GM18517 (cell line): ENCODE measurements at regions not wholly inside any gene's neighbourhood (a gene's known extent, or its start where the extent isn't known, plus 50 kb on each side); places are given as distances from the start of the nearest gene placed in this dataset.
"Not testable (repeated sequence)": the region's sequence is repeated elsewhere in the genome, so short reads cannot be mapped to it uniquely, and the experiment has no call there.

Source experiments
- ATAC-seq: cut with Tn5 transposase; IDR thresholded peaks from one replicate; pipeline ENCODE4 v1.9.1; 2021; ENCODE audit warnings: mild to moderate bottlenecking, moderate library complexity; ENCODE audit not compliant: unreplicated experiment

GRCh38 chr12:28973491-28973890 is 175.6 kb upstream of the FAR2 start:
- no peak for ATAC-seq

- no peak for ATAC-seq
Measured at GRCh38 chr12:28974166-28974565, 174.9 kb upstream of the FAR2 start.

- no peak for ATAC-seq
Measured at GRCh38 chr12:28974883-28975282, 174.2 kb upstream of the FAR2 start.

DNA sequence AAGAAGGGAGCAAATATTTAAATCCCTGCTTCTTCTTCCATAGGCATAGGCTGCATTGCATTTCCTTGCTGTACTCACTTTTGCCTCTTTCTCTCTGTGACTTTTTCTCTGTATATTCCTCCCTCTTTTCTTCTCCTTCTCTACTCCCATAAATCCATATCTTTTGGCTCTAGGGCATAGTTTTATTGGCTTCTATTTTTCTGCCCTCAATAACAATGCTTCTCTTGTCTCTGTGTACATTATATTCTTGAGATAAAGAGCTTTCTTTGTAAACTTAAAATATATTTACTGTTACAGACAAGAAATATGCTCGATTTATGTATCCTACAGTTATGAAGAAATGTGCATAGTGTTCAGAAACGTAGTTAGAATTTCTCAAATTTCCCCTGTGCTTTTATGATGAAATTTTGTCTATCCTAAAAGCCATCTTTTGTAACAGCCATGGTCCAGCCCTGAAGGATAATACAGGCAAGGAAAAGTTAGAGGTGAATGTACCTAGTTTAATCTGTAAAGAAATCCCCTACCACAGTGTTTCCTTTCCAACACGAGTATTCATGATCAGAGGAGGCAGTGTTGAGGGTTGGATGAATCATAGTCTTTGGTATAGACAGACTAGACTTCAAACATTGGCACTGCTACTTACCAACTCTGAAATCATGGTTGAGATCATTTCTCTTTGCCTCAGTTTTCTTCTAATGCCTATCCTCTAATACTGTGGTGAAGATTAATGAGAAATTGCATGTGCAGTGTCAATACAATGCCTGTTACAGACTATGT is 173.3 kb upstream of the FAR2 start:
- ATAC-seq, result no peak

GRCh38 chr12:28980436-28980835 is 168.6 kb upstream of the FAR2 start:
- no peak for ATAC-seq

DNA sequence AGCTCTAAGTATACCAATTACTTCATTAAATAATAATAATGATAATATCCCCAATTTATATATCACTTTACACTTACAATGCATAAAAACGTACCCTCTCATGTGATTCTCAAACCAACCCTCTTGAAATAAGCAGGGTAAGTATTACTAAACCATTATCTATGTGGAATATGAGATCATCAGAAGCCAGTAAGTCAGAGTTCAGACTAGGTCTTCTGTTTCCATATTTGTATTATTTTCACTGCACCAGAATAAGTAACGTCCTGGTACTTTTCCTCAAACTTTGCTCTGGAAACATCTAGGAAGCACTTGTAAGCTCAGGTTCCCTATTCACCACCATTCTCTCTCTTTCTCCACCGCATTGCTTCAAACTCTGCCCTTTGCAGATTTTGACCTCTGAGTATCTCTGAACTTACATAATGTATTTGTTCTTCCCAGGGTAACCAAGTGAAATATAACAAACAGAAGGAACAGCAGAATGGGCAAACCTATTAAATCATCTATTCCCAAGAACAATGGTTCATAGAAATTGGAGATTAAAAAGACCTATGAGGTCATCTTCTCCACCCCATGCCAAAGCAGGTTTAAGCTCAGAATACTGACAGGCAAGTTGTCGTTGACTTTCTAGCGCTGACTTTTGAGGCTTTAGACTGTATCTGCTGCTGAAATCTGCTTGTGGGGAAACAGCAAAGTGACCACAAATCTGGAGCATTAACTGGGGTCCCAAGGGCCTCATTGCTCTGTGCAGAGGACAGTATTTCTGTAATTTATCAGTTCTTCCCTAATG is 161.3 kb upstream of the FAR2 start:
- ATAC-seq, result no peak

DNA sequence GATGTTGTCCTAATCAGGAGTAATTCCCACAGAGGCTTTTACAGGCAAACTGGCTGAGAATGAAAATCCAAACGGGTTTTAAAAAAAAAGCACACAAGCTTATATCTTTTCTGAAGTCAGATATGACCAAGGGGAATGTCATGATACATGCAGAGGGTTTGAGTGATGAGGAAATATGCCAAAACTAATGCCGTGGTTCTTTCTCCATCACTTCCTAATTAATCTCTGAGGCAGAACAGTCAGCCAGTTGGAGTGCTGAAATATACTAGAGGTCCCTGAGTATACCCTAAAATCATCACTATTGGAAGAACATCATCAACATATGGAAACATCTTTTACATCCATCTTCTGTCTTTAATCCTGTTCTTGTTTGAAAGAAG is 160.8 kb upstream of the FAR2 start:
- ATAC-seq, result no peak

DNA sequence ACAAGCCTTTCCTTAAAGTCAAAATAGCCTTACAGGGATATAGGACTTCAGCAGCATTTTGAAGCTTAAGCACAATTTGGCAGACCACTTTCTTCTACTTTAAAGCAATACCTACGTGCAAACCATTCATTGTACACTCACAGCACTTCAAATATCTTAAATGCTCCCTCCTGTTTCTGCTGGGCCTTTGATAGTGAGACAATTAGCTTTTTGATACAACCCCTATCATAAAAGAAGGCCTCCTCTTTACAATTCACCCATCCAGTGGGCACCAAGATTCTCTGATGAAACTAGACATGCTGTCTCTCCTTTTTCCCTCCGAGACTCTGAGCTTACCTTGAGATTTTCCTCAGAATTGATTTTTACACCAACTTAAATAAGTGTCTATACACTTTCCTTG is 157.5 kb upstream of the FAR2 start:
- ATAC-seq, result no peak

DNA sequence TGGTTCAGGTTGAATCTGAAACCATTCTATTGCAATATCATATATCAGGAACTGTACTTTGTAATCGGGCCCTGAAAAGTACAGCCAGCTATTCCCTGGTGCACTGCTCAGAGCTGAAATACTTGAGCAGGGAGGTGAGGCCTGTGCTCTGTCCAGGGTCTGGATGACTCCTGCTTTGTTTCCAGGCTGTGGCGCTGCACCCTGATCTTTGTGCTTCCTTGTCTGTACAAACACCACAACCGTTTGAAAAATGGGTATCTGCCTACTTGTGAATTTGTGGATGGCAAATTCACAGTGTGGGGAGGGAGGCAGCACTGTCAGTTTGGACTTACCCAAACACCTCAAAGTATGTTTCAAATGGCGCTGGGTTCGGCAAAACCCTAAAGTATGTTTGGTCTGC is 155.4 kb upstream of the FAR2 start:
- no peak for ATAC-seq

GRCh38 chr12:28994179-28994715 is 154.8 kb upstream of the FAR2 start:
- ATAC-seq, result no peak

GRCh38 chr12:28996688-28997087 is 152.4 kb upstream of the FAR2 start:
- no peak for ATAC-seq

DNA sequence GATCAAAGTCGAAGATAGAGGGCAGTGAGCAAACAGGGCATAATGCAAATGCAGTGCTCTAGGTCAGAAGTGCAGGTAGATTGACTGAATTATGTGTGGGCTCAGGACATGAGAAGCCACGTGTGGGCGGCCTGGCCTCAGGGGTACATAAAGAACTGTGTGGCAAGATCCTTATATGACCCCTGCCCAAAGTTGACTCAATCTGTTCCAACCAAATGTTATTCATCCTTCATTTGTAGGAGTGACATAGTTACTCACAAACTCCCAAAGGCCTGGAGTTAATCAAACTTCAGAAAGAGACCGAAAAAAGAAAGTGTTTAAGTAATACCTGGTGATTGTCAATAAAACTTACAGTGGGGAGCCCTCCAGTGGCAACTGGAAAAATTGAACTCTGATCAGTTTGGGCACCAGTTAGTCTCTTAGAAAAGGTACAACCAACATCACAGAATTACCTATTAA is 150.4 kb upstream of the FAR2 start:
- ATAC-seq, result no peak

DNA sequence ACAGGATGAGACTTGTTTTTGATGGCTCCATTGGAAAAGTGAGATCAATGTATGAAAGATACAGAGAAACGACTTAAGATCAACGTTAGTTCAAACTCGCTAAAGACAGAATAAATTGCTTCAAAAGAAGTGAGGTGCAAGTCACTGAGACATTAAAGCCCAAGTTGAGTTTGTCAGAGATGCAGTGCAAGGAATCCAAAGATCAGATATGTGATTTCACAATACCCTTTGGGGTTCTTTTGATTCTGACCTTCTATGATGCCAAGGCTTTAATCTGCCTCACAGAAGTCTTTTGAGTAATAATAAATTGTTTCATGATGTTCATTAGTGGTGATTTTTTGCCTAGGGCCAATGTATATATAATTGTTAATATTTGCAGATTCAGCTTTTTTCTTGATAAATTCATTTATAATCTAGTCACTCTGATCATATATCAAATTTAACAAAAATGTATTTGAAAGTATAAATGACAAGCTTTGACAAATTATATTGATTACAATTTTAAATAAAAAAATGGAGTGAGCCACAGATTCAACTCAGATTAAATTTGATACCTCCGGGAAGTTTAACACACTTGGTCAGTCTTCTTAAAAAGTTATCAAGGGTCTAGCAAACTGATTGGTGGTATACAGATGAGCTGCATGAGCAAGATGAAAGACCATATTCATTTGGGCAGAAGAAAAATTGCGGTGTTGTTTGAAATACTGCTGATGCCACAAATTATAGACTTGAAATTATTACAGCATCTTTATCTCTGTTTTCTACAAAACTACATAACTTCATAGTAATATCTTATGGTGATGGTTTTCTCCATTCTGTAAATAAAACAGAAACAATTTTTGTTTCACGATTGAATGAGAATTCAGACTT is 144.8 kb upstream of the FAR2 start:
- ATAC-seq, result no peak

DNA sequence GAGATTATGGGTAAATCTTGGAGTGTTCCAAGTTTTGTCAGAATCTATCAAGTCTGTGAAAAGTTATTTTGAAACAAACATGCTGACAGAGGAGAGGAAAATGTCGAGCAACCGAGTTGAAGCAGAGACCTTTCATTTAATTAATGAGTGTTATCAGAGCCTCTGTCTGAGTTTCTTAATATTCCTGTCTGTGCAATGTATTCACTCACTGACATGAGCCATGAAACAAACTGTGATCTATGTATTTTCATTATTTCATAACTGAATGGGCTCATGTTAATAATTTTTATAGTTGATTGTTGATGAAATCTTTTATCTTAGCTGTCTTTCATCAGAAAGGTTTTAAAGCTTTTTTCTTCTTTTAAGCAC is 144.2 kb upstream of the FAR2 start:
- ATAC-seq, result no peak

DNA sequence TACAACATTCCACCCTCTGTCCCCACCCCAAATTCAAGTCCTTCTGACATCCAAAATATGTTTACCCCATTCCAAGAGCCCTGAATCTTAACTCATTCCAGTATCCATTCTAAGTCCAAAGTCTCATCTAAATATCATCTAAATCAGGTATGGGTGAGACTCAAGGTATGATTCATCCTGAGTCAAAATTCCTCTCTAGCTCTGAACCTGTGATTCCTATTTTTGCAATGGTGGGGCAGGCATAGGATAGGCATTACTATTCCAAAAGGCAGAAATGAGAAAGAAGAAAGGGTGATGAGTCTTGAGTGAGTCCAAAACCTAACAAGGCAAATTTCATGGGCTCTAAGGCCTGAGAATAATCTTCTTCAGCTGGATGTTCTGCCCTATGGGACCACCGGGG is 140.3 kb upstream of the FAR2 start:
- no peak for ATAC-seq

GRCh38 chr12:29012673-29013072 is 136.4 kb upstream of the FAR2 start:
- ATAC-seq, result no peak

- ATAC-seq, result not testable (repeated sequence)
Measured at GRCh38 chr12:29017532-29017931, 131.5 kb upstream of the FAR2 start.

DNA sequence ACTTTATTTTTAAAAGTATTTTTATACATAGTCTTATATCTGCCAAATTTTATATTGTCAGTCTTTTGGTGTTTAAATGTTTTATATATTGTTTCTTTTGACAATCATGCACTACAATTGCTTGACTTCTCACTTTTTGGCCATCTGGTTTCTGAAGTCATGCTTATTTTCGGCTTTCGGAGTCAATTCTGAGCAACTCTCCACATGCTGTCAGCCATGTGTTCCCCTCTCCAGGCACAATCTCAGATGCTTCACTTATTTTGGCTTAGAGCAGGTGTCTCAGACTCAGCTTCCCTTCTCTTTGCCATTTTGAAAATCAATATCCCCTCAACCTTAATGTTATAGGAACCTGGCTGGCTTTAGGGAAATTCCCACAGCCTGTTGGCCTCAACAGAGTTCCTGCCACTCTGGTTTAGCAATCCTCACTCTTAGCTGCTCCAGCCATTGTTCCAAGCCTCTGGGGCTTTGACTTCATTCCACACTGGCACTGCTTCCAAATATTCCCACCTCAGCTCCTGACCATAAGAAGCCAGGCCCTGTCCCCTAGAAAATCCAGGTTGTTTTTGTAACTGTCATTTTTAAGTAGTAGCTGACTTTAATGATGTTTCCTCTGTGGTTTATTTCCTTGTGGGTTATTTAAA is 125.5 kb upstream of the FAR2 start:
- no peak for ATAC-seq

DNA sequence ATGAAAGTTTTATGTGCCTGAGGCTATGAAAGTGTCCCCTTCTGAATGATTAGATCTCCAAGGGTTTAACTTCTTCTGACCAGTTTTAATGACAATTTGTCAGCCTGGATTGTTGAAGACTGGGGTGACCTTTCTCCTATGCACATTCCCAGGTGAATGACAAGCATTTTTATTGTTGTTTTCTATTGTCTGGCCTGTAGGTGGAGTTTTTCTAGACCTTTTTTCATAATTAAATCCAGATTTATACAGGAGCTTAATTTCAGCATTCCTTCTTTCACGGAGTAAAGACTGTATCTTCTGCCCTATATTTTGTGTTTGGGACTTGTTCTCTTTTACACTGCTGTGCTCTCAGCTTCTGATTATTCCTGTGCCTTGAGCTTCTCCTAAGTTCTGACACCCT is 125.0 kb upstream of the FAR2 start:
- ATAC-seq, result no peak

- ATAC-seq, result no peak
Measured at GRCh38 chr12:29025937-29026336, 123.1 kb upstream of the FAR2 start.

- no peak for ATAC-seq
Measured at GRCh38 chr12:29026419-29026818, 122.7 kb upstream of the FAR2 start.
